Neural progenitor cell (in vitro differentiated cells): ENCODE measurements at regions not wholly inside any gene's neighbourhood (a gene's known extent, or its start where the extent isn't known, plus 50 kb on each side); places are given as distances from the start of the nearest gene placed in this dataset.

Experiments
- DNase-seq: peaks from one replicate; pipeline ENCODE4 v3.0.0-alpha.2; 2016; ENCODE audit warnings: low spot score
- H2AFZ ChIP-seq: fragments of 200-600 bp; sonication (generic); replicated peaks from 2 replicates; pipeline ENCODE4 v1.6.1; 2016; ENCODE audit warnings: antibody characterized with exemption
- H3F3A ChIP-seq: fragments of 200-600 bp; sonication (generic); 2 replicates; pipeline ENCODE4 v1.6.1; 2016; ENCODE audit warnings: antibody characterized with exemption, low read depth
- H3K27ac ChIP-seq: fragments of 200-600 bp; sonication (generic); 2 replicates; pipeline ENCODE4 v1.5.1; 2016; ENCODE audit warnings: mild to moderate bottlenecking
- H3K27me3 ChIP-seq: fragments of 200-600 bp; sonication (generic); 2 replicates; pipeline ENCODE4 v1.6.1; 2016; ENCODE audit warnings: mild to moderate bottlenecking, moderate library complexity
- H3K36me3 ChIP-seq: fragments of 200-600 bp; sonication (generic); 2 replicates; pipeline ENCODE4 v1.5.1; 2016
- H3K4me1 ChIP-seq: fragments of 200-600 bp; sonication (generic); 2 replicates; pipeline ENCODE4 v1.6.1; 2016; ENCODE audit warnings: mixed run types
- H3K4me2 ChIP-seq: fragments of 200-600 bp; sonication (generic); 2 replicates; pipeline ENCODE4 v1.6.1; 2016
- H3K4me3 ChIP-seq: fragments of 200-600 bp; sonication (generic); 2 replicates; pipeline ENCODE4 v1.5.1; 2016
- H3K79me2 ChIP-seq: fragments of 200-600 bp; sonication (generic); 2 replicates; pipeline ENCODE4 v1.6.1; 2016; ENCODE audit warnings: low read depth
- H3K9ac ChIP-seq: fragments of 200-600 bp; sonication (generic); 2 replicates; pipeline ENCODE4 v1.6.1; 2016
- H3K9me3 ChIP-seq: fragments of 200-600 bp; sonication (generic); 2 replicates; pipeline ENCODE4 v1.5.1; 2016; ENCODE audit warnings: low read depth
- H4K20me1 ChIP-seq: fragments of 200-600 bp; sonication (generic); 2 replicates; pipeline ENCODE4 v1.6.1; 2016; ENCODE audit warnings: low read depth
- H3K27ac Mint-ChIP-seq: 3 replicates; pipeline ENCODE4 v1.8.0; 2021; ENCODE audit warnings: mixed read lengths
- H3K27me3 Mint-ChIP-seq: 2 replicates; pipeline ENCODE4 v1.8.0; 2022; ENCODE audit warnings: low read depth, mild to moderate bottlenecking, inconsistent platforms, moderate library complexity, mixed read lengths; ENCODE audit not compliant: insufficient read depth
- H3K36me3 Mint-ChIP-seq: 3 replicates; pipeline ENCODE4 v1.8.0; 2021; ENCODE audit warnings: mixed read lengths
- H3K4me1 Mint-ChIP-seq: 3 replicates; pipeline ENCODE4 v1.8.0; 2021; ENCODE audit warnings: mixed read lengths
- H3K4me3 Mint-ChIP-seq: 3 replicates; pipeline ENCODE4 v1.8.0; 2021; ENCODE audit warnings: mild to moderate bottlenecking, moderate library complexity, mixed read lengths
- H3K9me3 Mint-ChIP-seq: 3 replicates; pipeline ENCODE4 v1.8.0; 2020; ENCODE audit warnings: mixed read lengths
- EZH2 ChIP-seq: fragments of 200-600 bp; sonication (generic); IDR thresholded peaks from 2 replicates; pipeline ENCODE4 v1.6.1; 2017; ENCODE audit warnings: antibody characterized with exemption, mild to moderate bottlenecking, moderate library complexity
- EZH2phosphoT487 ChIP-seq: fragments of 200-600 bp; sonication (generic); IDR thresholded peaks from 2 replicates; pipeline ENCODE4 v1.6.1; 2017; ENCODE audit warnings: antibody characterized with exemption
- TF ChIP-seq, protein P1 (sequence below): fragments of 200-600 bp; sonication (generic); IDR thresholded peaks from 2 replicates; pipeline ENCODE4 v1.5.1; 2017; ENCODE audit warnings: antibody characterized with exemption, mild to moderate bottlenecking

DNA sequence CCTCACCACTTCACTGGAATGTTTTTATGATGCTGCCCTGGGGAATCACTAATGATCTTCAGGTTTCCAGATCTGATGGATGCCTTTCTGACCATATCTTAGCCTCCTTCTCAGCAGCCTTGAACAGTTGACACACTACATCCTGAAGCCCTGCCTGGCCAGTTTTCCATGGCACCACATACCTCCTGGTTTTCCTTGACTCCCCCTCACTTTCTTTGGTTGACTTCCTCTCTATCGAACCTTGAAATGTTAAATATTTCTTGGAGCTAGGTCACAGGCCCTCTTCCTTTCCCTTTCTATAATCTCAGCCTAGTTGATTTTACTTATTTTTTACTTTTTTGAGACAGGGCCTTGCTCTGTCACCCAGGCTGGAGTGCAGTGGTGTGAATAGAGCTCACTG, 108.8 kb upstream of the CDK1 start:
- Histone ChIP-seq H3K9me3 (no peaks in the 10 kb centered on the region), H3K9ac (no peak overlapping the region), H3K4me2 (no peak overlapping the region), H3K27ac (no peak overlapping the region), H3K4me1 (no peaks in the 10 kb centered on the region), H3F3A (no peaks in the 10 kb centered on the region), H3K79me2 (no peaks in the 10 kb centered on the region), H2AFZ (no peak overlapping the region), H3K27me3 (no peaks in the 10 kb centered on the region), H3K4me3 (no peak overlapping the region), H3K36me3 (no peaks in the 10 kb centered on the region), H4K20me1 (no peaks in the 10 kb centered on the region)
- no peak for DNase-seq
- H3K27me3 Mint-ChIP-seq, result peaks cover 2% of the 10 kb centered on the region
- H3K9me3 Mint-ChIP-seq, result peaks cover 6% of the 10 kb centered on the region
- no peak overlapping the region for H3K27ac Mint-ChIP-seq
- H3K4me3 Mint-ChIP-seq, result no peak overlapping the region
- TF ChIP-seq, protein P1, sequence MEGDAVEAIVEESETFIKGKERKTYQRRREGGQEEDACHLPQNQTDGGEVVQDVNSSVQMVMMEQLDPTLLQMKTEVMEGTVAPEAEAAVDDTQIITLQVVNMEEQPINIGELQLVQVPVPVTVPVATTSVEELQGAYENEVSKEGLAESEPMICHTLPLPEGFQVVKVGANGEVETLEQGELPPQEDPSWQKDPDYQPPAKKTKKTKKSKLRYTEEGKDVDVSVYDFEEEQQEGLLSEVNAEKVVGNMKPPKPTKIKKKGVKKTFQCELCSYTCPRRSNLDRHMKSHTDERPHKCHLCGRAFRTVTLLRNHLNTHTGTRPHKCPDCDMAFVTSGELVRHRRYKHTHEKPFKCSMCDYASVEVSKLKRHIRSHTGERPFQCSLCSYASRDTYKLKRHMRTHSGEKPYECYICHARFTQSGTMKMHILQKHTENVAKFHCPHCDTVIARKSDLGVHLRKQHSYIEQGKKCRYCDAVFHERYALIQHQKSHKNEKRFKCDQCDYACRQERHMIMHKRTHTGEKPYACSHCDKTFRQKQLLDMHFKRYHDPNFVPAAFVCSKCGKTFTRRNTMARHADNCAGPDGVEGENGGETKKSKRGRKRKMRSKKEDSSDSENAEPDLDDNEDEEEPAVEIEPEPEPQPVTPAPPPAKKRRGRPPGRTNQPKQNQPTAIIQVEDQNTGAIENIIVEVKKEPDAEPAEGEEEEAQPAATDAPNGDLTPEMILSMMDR, result no peak
- no peak for TF ChIP-seq EZH2phosphoT487
- TF ChIP-seq EZH2, result no peak
- no peaks in the 10 kb centered on the region for H3K4me1 Mint-ChIP-seq
- H3K36me3 Mint-ChIP-seq, result no peaks in the 10 kb centered on the region

DNA sequence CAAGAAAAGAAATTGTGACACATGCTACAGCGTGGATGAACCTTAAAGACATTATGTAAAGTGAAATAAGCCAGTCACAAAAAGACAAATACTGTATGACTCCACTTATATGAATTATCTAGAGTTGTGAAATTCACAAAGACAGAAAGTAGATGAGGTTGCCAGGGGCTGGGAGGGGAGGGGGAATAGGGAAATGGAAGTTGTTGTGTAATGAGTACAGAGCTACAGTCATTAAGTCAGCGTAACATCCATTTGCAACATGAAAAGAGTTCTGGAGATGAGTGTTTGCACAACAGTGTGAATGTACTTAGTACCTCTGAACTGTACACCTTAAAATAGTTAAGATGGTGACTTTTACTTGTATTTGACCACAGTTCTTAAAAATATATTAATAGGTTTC, 112.1 kb upstream of the CDK1 start:
- TF ChIP-seq EZH2, result no peak
- no peak for TF ChIP-seq EZH2phosphoT487
- TF ChIP-seq, protein P1, result no peak
- no peaks in the 10 kb centered on the region for H3K9me3 ChIP-seq
- no peaks in the 10 kb centered on the region for H3K27me3 ChIP-seq
- H3K4me3 ChIP-seq, result no peak overlapping the region
- H3K27ac Mint-ChIP-seq, result no peak overlapping the region
- H3K4me1 ChIP-seq, result no peaks in the 10 kb centered on the region
- H3K4me1 Mint-ChIP-seq, result no peaks in the 10 kb centered on the region
- no peak overlapping the region for H3K27ac ChIP-seq
- DNase-seq, result no peak
- no peak overlapping the region for H3K4me2 ChIP-seq
- no peaks in the 10 kb centered on the region for H4K20me1 ChIP-seq
- H3F3A ChIP-seq, result no peaks in the 10 kb centered on the region
- peaks cover 2% of the 10 kb centered on the region for H3K27me3 Mint-ChIP-seq
- no peak overlapping the region for H3K4me3 Mint-ChIP-seq
- no peak overlapping the region for H2AFZ ChIP-seq
- H3K9me3 Mint-ChIP-seq, result peaks cover 3% of the 10 kb centered on the region
- no peak overlapping the region for H3K9ac ChIP-seq
- no peaks in the 10 kb centered on the region for H3K79me2 ChIP-seq
- no peaks in the 10 kb centered on the region for H3K36me3 ChIP-seq
- no peaks in the 10 kb centered on the region for H3K36me3 Mint-ChIP-seq

DNA sequence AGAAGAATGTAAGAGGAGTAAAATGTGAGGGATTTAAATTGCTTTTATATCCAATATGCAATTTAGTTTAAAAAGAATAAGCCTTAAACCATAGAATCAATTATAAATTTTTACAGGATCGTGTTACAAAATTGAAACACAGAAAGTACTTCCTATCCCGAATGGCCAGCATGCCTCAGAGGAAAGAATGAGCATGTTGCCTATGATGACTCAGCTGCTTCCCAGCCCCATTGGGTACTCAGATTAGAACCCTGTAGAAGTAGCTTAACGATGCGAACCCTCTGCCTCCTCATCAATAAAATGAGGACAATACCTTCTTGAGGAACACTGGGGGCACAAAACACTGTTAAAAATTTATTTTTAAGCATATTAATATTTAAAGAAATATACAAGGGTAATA, 113.4 kb upstream of the CDK1 start:
- H2AFZ ChIP-seq, result no peak overlapping the region
- Mint-ChIP-seq H3K27me3 (no peaks in the 10 kb centered on the region), H3K4me3 (no peak overlapping the region), H3K27ac (no peak overlapping the region), H3K36me3 (no peaks in the 10 kb centered on the region), H3K9me3 (no peaks in the 10 kb centered on the region), H3K4me1 (no peaks in the 10 kb centered on the region)
- no peaks in the 10 kb centered on the region for H3F3A ChIP-seq
- no peaks in the 10 kb centered on the region for H3K4me1 ChIP-seq
- no peak overlapping the region for H3K27ac ChIP-seq
- H3K9ac ChIP-seq, result no peak overlapping the region
- no peak overlapping the region for H3K4me3 ChIP-seq
- H3K9me3 ChIP-seq, result no peaks in the 10 kb centered on the region
- H3K79me2 ChIP-seq, result no peaks in the 10 kb centered on the region
- DNase-seq, result no peak
- no peaks in the 10 kb centered on the region for H3K27me3 ChIP-seq
- no peak overlapping the region for H3K4me2 ChIP-seq
- H3K36me3 ChIP-seq, result no peaks in the 10 kb centered on the region
- no peaks in the 10 kb centered on the region for H4K20me1 ChIP-seq
- no peak for TF ChIP-seq EZH2phosphoT487
- TF ChIP-seq, protein P1, result no peak
- TF ChIP-seq EZH2, result no peak

DNA sequence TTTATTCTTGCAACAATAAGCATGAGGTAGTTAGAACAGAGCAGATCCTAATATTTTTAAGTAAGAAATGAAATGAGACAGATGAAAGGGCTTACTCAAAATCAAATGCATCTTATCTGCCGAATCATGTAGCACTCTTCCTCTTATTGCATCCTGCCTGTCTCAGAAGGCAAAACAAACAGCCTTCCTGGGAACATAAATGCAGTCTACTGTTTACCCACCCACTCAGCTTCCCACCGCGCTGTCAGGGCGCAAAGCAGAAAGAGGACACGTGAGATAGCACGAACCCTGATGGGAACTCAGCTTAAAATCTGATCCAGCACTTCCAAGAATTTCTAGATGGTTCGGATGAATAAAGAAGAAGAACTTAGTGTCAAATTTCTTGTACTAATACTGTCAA, 114.4 kb upstream of the CDK1 start:
- Histone ChIP-seq H3K4me1 (no peaks in the 10 kb centered on the region), H3K27me3 (no peaks in the 10 kb centered on the region), H2AFZ (no peak overlapping the region), H3K79me2 (no peaks in the 10 kb centered on the region), H3K4me2 (no peak overlapping the region), H3K9me3 (no peaks in the 10 kb centered on the region), H4K20me1 (no peaks in the 10 kb centered on the region), H3K4me3 (no peak overlapping the region), H3K27ac (no peak overlapping the region), H3K36me3 (no peaks in the 10 kb centered on the region), H3F3A (no peaks in the 10 kb centered on the region), H3K9ac (no peak overlapping the region)
- no peaks in the 10 kb centered on the region for H3K9me3 Mint-ChIP-seq
- no peaks in the 10 kb centered on the region for H3K27me3 Mint-ChIP-seq
- H3K27ac Mint-ChIP-seq, result no peak overlapping the region
- DNase-seq, result no peak
- no peak overlapping the region for H3K4me3 Mint-ChIP-seq
- TF ChIP-seq, protein P1, result no peak
- TF ChIP-seq EZH2phosphoT487, result no peak
- no peak for TF ChIP-seq EZH2
- no peaks in the 10 kb centered on the region for H3K36me3 Mint-ChIP-seq
- no peaks in the 10 kb centered on the region for H3K4me1 Mint-ChIP-seq
